Activated CD4-positive, alpha-beta T cell treated with anti-CD3 and anti-CD28 coated beads for 36 hours (primary cell): ENCODE measurements at regions not wholly inside any gene's neighbourhood (a gene's known extent, or its start where the extent isn't known, plus 50 kb on each side); places are given as distances from the start of the nearest gene placed in this dataset.

Experiments
- ATAC-seq: fragments of 200-7000 bp; cut with Tn5 transposase; one replicate; pipeline ENCODE4 v1.10.0; 2021; ENCODE audit warnings: mild to moderate bottlenecking, moderate library complexity
- CTCF ChIA-PET: fragments of 350-600 bp; sonication (Branson Sonifier 250); formaldehyde crosslinking; loops from one replicate; lab custom pipeline; 2021; ENCODE audit warnings: antibody characterized with exemption; lab: Charles Lee
- POLR2A ChIA-PET: fragments of 350-600 bp; sonication (Branson Sonifier 250); formaldehyde crosslinking; loops from one replicate; lab custom pipeline; 2021; ENCODE audit warnings: antibody characterized with exemption, inconsistent platforms; lab: Charles Lee
- DNase-seq: peaks from one replicate; pipeline ENCODE4 v3.0.0-alpha.2; 2020
- H3K27ac Mint-ChIP-seq: one replicate; pipeline ENCODE4 v1.8.0; 2021; ENCODE audit warnings: mixed read lengths
- H3K27me3 Mint-ChIP-seq: one replicate; pipeline ENCODE4 v1.8.0; 2021; ENCODE audit warnings: mixed read lengths
- H3K36me3 Mint-ChIP-seq: one replicate; pipeline ENCODE4 v1.8.0; 2021; ENCODE audit warnings: low read depth, mixed read lengths
- H3K4me1 Mint-ChIP-seq: one replicate; pipeline ENCODE4 v1.8.0; 2021; ENCODE audit warnings: mixed read lengths
- H3K4me3 Mint-ChIP-seq: one replicate; pipeline ENCODE4 v1.8.0; 2021; ENCODE audit warnings: mild to moderate bottlenecking, moderate library complexity, mixed read lengths
- H3K9me3 Mint-ChIP-seq: one replicate; pipeline ENCODE4 v1.8.0; 2021; ENCODE audit warnings: low read depth, mixed read lengths
- intact Hi-C, 2 experiments: fragments of 100-400 bp; cut with DNase I in 1 of 2; cut with micrococcal nuclease in 1 of 2; formaldehyde crosslinking; loops; one replicate each; pipeline versions ENCODE4 v1.14.2 to v1.15.1; 2022 to 2024; cut with DNase I, micrococcal nuclease

GRCh38 chr11:134471716-134472455, 59.8 kb upstream of the B3GAT1 start:
- no peaks in the 10 kb centered on the region for H3K36me3 Mint-ChIP-seq
- intact Hi-C loops, result no loop called here

DNA sequence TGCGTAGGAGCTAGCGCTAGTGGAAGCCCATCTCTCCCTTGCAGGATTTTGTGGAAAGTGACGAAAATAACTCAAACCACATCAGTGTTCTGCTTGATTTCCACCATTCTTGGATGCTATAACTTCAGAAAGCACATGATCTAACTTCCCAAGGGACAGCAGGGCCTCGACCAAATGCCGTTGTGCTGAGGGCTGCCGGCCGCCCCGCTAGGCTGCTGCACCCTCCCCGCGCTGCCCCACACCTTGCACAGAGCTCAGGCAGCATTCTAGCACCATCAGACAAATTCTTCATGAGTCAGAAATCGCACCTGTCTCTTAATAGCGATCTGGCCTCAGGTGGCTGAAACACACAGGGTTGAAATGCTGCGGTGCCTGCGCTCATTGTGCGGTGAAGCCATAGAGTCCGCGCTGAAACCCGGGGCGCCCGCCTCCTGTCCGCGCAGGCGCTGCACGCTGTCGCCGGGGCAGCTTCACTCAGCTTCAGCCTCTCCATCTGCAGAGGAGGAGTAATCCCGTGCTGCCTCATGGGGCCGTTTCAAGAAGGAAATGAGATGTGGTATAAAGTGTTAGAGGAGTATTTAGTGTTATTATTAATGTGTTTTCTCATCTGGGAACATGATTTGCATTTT, 59.2 kb upstream of the B3GAT1 start:
- Mint-ChIP-seq H3K9me3 (no peaks in the 10 kb centered on the region), H3K27me3 (peaks cover 32% of the 10 kb centered on the region), H3K4me1 (no peaks in the 10 kb centered on the region), H3K4me3 (no peak overlapping the region), H3K27ac (no peak overlapping the region), H3K36me3 (no peaks in the 10 kb centered on the region)
- DNase-seq (no peak), ATAC-seq (no peak)
- ChIA-PET POLR2A (no interaction called here), CTCF (no interaction called here)
- intact Hi-C loops, result no loop called here

More at GRCh38 chr11:134471716-134472455, 59.8 kb upstream of the B3GAT1 start:
- POLR2A ChIA-PET, result no interaction called here
- Mint-ChIP-seq H3K9me3 (no peaks in the 10 kb centered on the region), H3K4me3 (no peak overlapping the region), H3K27me3 (peaks cover 37% of the 10 kb centered on the region), H3K4me1 (no peaks in the 10 kb centered on the region), H3K27ac (no peak overlapping the region)
- CTCF ChIA-PET, result no interaction called here
- no peak for DNase-seq
- ATAC-seq, result no peak

DNA sequence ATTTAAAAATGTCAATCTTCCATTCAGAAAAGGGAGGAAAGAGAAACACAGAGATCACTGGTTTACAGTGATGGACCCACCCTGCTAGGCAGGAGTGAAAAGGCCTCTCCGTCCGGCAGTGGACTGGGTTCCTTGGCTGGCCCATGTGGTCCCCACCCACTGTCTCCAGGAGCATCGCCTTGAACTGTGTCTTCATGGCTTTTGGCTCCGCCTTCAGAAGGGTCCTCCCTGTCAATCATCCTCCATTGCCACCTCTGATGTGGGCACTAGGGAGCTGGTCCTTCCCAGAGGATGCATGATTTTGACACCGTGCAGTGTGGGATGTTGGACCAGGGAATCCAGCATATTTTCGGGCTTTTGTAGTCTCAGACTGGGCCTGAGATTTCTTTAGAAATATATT, 58.2 kb upstream of the B3GAT1 start:
- Mint-ChIP-seq H3K9me3 (no peaks in the 10 kb centered on the region), H3K27me3 (peaks cover 32% of the 10 kb centered on the region), H3K4me3 (no peak overlapping the region), H3K4me1 (no peaks in the 10 kb centered on the region), H3K36me3 (no peaks in the 10 kb centered on the region), H3K27ac (no peak overlapping the region)
- no peak for DNase-seq
- intact Hi-C loops, result no loop called here
- ChIA-PET CTCF (no interaction called here), POLR2A (no interaction called here)
- no peak for ATAC-seq

GRCh38 chr11:134469627-134470026, 57.6 kb upstream of the B3GAT1 start:
- H3K36me3 Mint-ChIP-seq, result no peaks in the 10 kb centered on the region
- H3K9me3 Mint-ChIP-seq, result no peaks in the 10 kb centered on the region
- no peak for ATAC-seq
- H3K27ac Mint-ChIP-seq, result no peak overlapping the region
- CTCF ChIA-PET, result interaction anchor here (0.7 to 0.8 kb wide), 2 partner anchors 10 to 15 kb away, joined by 3 to 4 read pairs; no protein-coding TSS in a partner anchor
- no peak overlapping the region for H3K4me3 Mint-ChIP-seq
- POLR2A ChIA-PET, result no interaction called here
- peaks cover 33% of the 10 kb centered on the region for H3K27me3 Mint-ChIP-seq
- intact Hi-C loops, result no loop called here
- DNase-seq, result no peak
- no peaks in the 10 kb centered on the region for H3K4me1 Mint-ChIP-seq

- intact Hi-C loops, result no loop called here
- no peak overlapping the region for H3K27ac Mint-ChIP-seq
- no peak overlapping the region for H3K4me3 Mint-ChIP-seq
- ATAC-seq (no peak), DNase-seq (no peak)
- H3K4me1 Mint-ChIP-seq, result no peaks in the 10 kb centered on the region
- H3K36me3 Mint-ChIP-seq, result no peaks in the 10 kb centered on the region
- ChIA-PET CTCF (interaction anchor here (0.8 kb wide), 1 partner anchor 10 kb away, joined by 4 read pairs; no protein-coding TSS in a partner anchor), POLR2A (no interaction called here)
- peaks cover 34% of the 10 kb centered on the region for H3K27me3 Mint-ChIP-seq
- H3K9me3 Mint-ChIP-seq, result no peaks in the 10 kb centered on the region
These were observed 56.8 kb upstream of the B3GAT1 start for GRCh38 chr11:134468796-134469195.

DNA sequence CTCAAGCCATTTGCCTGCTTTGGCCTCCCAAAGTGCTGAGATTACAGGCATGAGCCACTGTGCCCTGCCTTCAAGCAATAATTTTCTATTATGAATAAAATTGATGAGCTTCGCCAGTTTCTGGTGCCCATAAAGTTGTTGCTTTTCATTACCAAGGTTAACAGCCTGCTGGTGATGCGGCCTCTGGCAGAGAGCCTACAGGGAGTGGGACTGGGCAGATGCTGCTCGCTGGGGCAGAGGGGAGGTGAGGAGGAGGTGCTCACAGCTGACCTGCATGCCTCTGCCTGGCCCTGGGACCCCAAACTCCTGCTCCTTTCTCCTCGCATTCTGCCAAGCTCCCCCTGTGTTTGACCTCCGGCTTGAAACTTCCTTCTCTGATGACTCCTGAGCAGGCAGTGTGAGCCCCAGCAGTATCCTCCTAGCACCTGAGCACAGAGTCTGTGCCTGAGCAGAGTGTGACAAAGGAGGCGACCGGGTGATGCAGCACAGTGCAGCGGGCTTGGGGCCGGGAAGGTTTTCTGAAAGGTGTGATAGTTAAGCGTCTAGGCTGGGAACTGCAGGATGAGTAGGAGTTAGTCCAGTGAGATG, 56.1 kb upstream of the B3GAT1 start:
- intact Hi-C loops, result no loop called here
- H3K9me3 Mint-ChIP-seq, result no peaks in the 10 kb centered on the region
- ChIA-PET POLR2A (no interaction called here), CTCF (no interaction called here)
- no peak for DNase-seq
- no peak overlapping the region for H3K4me3 Mint-ChIP-seq
- H3K27me3 Mint-ChIP-seq, result peaks cover 29% of the 10 kb centered on the region
- ATAC-seq, result no peak
- no peaks in the 10 kb centered on the region for H3K36me3 Mint-ChIP-seq
- H3K4me1 Mint-ChIP-seq, result no peaks in the 10 kb centered on the region
- H3K27ac Mint-ChIP-seq, result no peak overlapping the region

DNA sequence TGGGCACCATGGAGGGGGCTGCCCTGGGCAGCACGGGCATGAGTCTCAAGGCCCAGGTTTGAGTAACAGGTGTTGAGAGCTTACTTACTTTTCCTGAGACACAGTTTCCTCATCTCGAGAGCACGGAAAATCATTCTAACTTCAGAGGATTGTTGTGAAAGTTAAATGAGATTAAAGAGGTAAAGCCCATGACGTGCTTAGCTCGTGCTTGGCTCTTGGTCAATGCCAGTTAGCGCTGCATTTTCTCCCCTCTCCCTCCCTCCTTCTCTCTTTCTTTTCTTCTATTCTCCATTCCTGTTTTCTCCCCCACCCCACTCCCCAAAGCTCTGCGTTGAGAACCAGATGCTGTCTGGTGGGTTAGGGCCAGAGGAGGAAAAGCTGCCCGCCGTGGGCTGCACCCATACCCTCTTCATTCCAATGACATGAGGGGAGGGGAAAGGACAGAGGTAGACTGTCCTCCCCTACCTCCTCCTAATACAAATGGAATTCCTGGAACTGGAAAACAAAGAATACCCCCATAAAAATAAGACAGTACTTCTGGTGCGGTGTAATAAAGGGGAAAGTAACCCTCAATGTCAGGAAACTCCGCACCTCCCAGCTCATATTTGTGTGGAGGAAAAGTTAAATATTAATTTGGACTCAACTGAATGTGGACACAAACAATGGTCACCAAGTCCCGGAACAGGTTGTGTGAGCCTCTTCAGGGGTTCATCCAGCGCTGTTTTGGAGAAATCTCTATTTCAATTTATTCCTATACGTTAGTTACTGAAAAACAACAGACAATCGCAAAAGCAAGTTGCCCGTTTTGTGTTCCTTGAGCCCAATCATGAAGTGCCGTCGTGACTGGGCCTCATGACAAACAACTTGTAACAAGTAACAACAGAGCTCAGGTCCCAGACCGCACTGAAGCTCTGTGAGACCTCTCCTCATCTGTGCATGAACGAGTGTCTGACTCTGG, 54.8 kb upstream of the B3GAT1 start:
- no peaks in the 10 kb centered on the region for H3K9me3 Mint-ChIP-seq
- intact Hi-C loops, result no loop called here

DNA sequence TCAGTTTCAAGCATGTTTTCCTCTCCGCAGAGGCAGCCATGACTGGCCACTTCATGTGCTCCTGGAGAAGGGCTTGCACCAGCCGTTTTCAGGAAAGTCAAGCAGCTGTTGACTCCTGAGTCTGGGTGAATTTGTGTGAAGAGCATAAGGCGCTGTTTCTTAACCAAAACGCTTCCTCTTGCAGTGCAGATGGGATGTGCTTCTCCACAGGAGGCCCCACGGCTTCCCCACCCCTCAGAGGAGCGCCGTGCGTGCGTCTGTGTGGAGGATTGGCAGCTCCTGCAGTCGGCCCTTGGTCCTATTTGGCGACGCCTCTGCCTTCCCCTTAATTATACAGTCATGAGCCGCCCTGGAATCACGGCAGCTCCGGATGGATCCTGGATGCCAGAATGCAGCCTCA, 54.1 kb upstream of the B3GAT1 start:
- CTCF ChIA-PET, result no interaction called here
- H3K36me3 Mint-ChIP-seq, result no peaks in the 10 kb centered on the region
- H3K9me3 Mint-ChIP-seq, result no peaks in the 10 kb centered on the region
- H3K27ac Mint-ChIP-seq, result no peak overlapping the region
- peaks cover 20% of the 10 kb centered on the region for H3K27me3 Mint-ChIP-seq
- ATAC-seq (no peak), DNase-seq (no peak)
- H3K4me1 Mint-ChIP-seq, result no peaks in the 10 kb centered on the region
- POLR2A ChIA-PET, result no interaction called here
- intact Hi-C loops, result no loop called here
- no peak overlapping the region for H3K4me3 Mint-ChIP-seq

More for the DNA sequence above, 54.8 kb upstream of the B3GAT1 start:
- no peaks in the 10 kb centered on the region for H3K4me1 Mint-ChIP-seq
- H3K36me3 Mint-ChIP-seq, result no peaks in the 10 kb centered on the region
- CTCF ChIA-PET, result no interaction called here
- H3K27me3 Mint-ChIP-seq, result peaks cover 25% of the 10 kb centered on the region
- H3K27ac Mint-ChIP-seq, result no peak overlapping the region
- POLR2A ChIA-PET, result no interaction called here
- DNase-seq (no peak), ATAC-seq (no peak)
- no peak overlapping the region for H3K4me3 Mint-ChIP-seq

DNA sequence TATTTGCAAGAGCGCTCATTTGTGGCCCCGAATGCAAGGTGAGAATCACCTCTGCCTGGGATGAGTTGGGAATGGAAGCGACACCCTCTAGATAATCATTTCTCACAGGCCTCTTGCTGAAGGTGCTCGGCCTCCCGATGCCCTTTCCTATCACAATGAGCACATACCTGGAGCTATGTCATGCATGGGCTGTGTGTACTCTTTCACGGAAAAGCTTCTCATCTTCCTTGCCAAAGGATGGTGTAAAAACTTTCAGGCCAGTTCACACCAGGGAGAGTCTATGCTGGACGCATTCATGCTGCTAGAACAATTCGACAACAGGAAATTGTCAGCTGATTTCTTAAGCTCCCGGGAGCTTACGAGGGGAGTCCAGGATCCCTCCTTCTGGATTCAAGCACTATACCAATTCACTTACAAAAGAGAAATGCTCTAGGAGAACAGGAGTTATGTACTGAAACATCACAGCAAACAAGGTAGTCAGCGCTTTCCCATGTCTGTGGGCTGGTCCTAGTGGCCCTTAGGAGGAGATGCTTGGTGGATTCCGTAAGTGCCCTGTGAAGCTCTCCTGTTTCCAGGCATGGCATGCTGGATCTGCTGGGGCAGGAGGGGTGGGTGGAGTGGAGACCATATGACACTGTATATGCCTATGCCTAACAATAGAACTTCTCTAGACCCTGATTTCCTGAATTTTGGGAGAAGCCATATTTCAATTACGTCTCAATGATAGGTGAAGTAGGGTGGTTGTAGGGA, 53.1 kb upstream of the B3GAT1 start:
- Mint-ChIP-seq H3K4me3 (no peak overlapping the region), H3K4me1 (no peaks in the 10 kb centered on the region), H3K36me3 (no peaks in the 10 kb centered on the region), H3K27me3 (peaks cover 21% of the 10 kb centered on the region), H3K9me3 (no peaks in the 10 kb centered on the region), H3K27ac (no peak overlapping the region)
- intact Hi-C loops, result no loop called here
- CTCF ChIA-PET, result interaction anchor here (0.7 kb wide), 1 partner anchor 13 kb away, joined by 3 read pairs; no protein-coding TSS in a partner anchor
- DNase-seq (no peak), ATAC-seq (no peak)
- POLR2A ChIA-PET, result no interaction called here

- Mint-ChIP-seq H3K36me3 (no peaks in the 10 kb centered on the region), H3K27ac (no peak overlapping the region), H3K9me3 (no peaks in the 10 kb centered on the region), H3K27me3 (peaks cover 21% of the 10 kb centered on the region), H3K4me3 (no peak overlapping the region), H3K4me1 (no peaks in the 10 kb centered on the region)
- no peak for ATAC-seq
- intact Hi-C loops, result no loop called here
- DNase-seq, result no peak
- ChIA-PET POLR2A (no interaction called here), CTCF (no interaction called here)
These were observed 52.2 kb upstream of the B3GAT1 start for GRCh38 chr11:134464196-134464595.

- no peak for DNase-seq
- Mint-ChIP-seq H3K4me3 (no peak overlapping the region), H3K27me3 (peaks cover 21% of the 10 kb centered on the region), H3K36me3 (no peaks in the 10 kb centered on the region), H3K27ac (no peak overlapping the region), H3K4me1 (no peaks in the 10 kb centered on the region), H3K9me3 (no peaks in the 10 kb centered on the region)
- POLR2A ChIA-PET, result no interaction called here
- intact Hi-C loops, result no loop called here
- no peak for ATAC-seq
- CTCF ChIA-PET, result no interaction called here
These were observed 51.7 kb upstream of the B3GAT1 start for GRCh38 chr11:134463716-134464115.
